HG02973 (cell line): ENCODE measurements at regions not wholly inside any gene's neighbourhood (a gene's known extent, or its start where the extent isn't known, plus 50 kb on each side); places are given as distances from the start of the nearest gene placed in this dataset.

Source experiments
- ATAC-seq: cut with Tn5 transposase; IDR thresholded peaks from one replicate; pipeline ENCODE4 v1.9.1; 2021; ENCODE audit warnings: moderate library complexity; ENCODE audit not compliant: unreplicated experiment

- ATAC-seq: no peak
Measured at GRCh38 chr1:8204826-8205225, 113.1 kb upstream of the SLC45A1 start.

- no peak for ATAC-seq
Measured at GRCh38 chr1:8203551-8203950, 114.4 kb upstream of the SLC45A1 start.

- no peak for ATAC-seq
Measured at GRCh38 chr1:8203056-8203455, 114.9 kb upstream of the SLC45A1 start.

- ATAC-seq: no peak
Measured at GRCh38 chr1:8202182-8202905, 115.6 kb upstream of the SLC45A1 start.

- no peak for ATAC-seq
Measured at GRCh38 chr1:8201331-8201861, 116.5 kb upstream of the SLC45A1 start.

GRCh38 chr1:8200317-8201115, 117.4 kb upstream of the SLC45A1 start:
- ATAC-seq: no peak

GRCh38 chr1:8198522-8198921, 119.4 kb upstream of the SLC45A1 start:
- no peak for ATAC-seq

GRCh38 chr1:8197493-8198282, 120.2 kb upstream of the SLC45A1 start:
- no peak for ATAC-seq

- no peak for ATAC-seq
Measured at GRCh38 chr1:8194481-8195227, 123.3 kb upstream of the SLC45A1 start.

GRCh38 chr1:8193840-8194406, 124.0 kb upstream of the SLC45A1 start:
- ATAC-seq: no peak

GRCh38 chr1:8191474-8191873, 126.4 kb upstream of the SLC45A1 start:
- ATAC-seq: no peak

- ATAC-seq: no peak
Measured at GRCh38 chr1:8189931-8190483, 127.9 kb upstream of the SLC45A1 start.

- ATAC-seq: no peak
Measured at GRCh38 chr1:8185400-8185799, 132.5 kb upstream of the SLC45A1 start.

GRCh38 chr1:8184301-8184700, 133.6 kb upstream of the SLC45A1 start:
- no peak for ATAC-seq

GRCh38 chr1:8182034-8182761, 135.7 kb upstream of the SLC45A1 start:
- no peak for ATAC-seq

- ATAC-seq: no peak
Measured at GRCh38 chr1:8179132-8179793, 138.7 kb upstream of the SLC45A1 start.

GRCh38 chr1:8176279-8176678, 141.6 kb upstream of the SLC45A1 start:
- ATAC-seq: no peak

- no peak for ATAC-seq
Measured at GRCh38 chr1:8174807-8175206, 143.1 kb upstream of the SLC45A1 start.
